ENCODE measurements at regions not wholly inside any gene's neighbourhood (a gene's known extent, or its start where the extent isn't known, plus 50 kb on each side); places are given as distances from the start of the nearest gene placed in this dataset.
"Not testable (repeated sequence)": the region's sequence is repeated elsewhere in the genome, so short reads cannot be mapped to it uniquely, and the experiment has no call there.

- DNase-seq (ENCODE audit: low read depth): no peak
Measured at GRCh38 chr10:3877211-3878000, 92.4 kb upstream of the KLF6 start.

- no peak for DNase-seq (ENCODE audit: low read depth)
Measured at GRCh38 chr10:3876350-3876962, 91.4 kb upstream of the KLF6 start.

- no peak for DNase-seq (ENCODE audit: low read depth)
Measured at GRCh38 chr10:3875842-3876235, 90.8 kb upstream of the KLF6 start.

DNA sequence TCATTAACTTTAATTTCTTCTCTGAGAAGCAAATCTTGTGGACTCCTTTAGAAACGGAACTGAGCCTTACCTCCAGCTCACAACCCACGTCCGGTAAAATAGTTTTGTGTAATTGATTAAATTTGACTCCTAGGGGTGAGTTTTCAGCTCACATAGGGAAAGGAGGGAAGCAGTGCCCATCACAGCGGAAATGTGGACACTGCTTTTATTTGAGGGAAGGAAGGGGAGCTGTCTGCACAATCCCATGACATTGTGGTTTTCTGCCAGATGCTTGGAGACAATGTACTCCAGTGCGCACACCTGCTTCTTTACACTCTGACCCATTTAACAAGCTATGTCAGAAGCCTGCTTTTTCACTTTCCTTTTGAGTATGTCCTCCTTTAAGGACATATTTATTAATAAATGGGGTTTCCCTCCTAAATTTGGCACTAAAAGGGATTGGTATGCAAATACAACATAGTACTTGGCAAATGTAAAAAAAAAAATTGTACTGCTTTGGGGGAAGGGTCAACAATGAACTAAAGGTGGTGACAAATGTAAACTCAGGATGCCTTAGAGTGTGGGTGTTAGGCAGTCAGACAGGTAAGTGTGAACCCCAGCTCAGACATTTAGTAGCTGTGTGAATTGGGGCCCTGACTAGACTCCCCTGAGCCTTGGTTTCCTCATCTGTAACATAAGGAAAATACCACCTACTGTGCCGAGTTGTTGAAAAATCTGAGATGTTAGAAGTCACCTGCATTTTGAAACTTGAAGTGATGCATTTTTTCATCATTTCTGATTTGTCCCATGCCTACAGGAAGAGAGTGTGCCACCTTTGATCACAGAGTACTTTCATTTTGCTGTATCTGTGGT lies 90.2 kb upstream of the KLF6 start:
- DNase-seq (ENCODE audit: low read depth): no peak

- DNase-seq (ENCODE audit: low read depth): not testable (repeated sequence)
Measured at GRCh38 chr10:3874610-3874989, 89.6 kb upstream of the KLF6 start.

- DNase-seq (ENCODE audit: low read depth): no peak
Measured at GRCh38 chr10:3873728-3874461, 88.9 kb upstream of the KLF6 start.

DNA sequence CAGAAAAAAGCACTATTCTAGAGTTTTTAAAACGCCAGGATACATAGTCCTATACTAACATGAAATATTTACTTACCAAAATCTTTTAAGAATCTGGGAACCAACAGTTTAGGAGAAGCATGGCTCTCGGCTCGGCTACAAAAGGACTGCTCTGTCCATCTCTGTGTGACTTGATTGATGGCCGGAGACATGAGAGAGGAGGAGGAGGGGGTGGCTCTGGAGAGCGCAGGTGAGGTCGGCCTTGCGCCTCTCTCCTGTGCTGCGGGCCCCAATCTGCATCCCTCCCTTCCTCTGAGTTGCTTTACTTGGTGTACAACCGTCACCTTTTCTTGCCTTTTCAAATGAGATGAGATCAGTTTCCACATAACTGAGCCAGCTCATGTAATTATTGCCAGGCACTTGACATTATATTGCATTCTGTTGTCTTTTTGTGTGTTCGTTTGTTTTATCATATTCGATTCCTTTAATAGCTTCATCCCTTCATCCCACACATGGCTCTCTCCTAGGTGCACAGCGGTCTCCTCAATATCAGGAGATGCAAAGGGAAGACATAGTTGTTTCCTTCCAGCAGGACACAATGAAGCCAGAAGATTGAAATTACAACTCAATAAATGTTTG lies 87.8 kb upstream of the KLF6 start:
- DNase-seq (ENCODE audit: low read depth): no peak

DNA sequence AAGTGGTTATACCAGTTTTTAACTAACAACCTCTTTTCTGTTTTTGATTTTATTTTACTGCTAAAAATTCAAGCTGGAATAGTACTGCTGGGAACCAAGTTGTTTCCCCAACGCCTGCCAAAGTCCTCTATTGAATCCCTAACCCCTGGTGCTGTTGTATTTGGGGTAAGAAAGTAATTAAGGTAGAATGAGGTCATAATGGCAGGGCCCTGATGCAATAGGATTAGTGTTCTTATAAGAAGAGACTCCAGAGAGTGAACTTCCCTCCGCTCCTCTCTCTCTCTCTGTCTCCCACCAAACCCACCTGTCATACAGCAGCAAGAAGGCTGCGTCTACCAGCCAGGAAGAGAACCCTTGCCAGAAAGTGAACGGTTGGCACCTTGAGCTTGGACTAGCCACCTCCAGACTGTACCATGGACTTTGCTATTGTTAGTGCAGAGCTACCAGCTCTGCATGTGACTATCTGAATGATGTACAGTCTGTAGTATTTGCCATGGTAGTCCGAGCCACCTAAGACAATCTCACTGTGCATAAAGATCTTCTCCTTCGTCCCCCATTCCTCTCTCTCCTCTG lies 86.5 kb upstream of the KLF6 start:
- DNase-seq (ENCODE audit: low read depth): no peak

GRCh38 chr10:3869036-3869435 lies 84.0 kb upstream of the KLF6 start:
- DNase-seq (ENCODE audit: low read depth): no peak

DNA sequence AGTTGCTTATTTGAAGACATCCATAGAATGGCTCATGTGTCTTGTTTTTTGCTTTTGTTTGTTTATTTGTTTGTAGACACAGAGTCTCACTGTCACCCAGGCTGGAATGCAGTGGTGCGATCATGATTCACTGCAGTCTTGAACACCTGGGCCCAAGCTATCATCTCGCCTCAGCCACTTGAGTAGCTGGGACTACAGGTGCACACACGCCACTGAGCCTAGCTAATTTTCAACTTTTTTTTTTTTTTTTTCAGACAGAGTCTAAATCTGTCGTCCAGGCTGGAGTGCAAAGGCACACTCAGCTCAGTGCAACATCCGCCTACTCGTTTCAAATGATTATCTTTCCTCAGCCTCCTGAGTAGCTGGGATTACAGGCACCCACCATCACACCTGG lies 83.3 kb upstream of the KLF6 start:
- DNase-seq (ENCODE audit: low read depth): no peak

DNA sequence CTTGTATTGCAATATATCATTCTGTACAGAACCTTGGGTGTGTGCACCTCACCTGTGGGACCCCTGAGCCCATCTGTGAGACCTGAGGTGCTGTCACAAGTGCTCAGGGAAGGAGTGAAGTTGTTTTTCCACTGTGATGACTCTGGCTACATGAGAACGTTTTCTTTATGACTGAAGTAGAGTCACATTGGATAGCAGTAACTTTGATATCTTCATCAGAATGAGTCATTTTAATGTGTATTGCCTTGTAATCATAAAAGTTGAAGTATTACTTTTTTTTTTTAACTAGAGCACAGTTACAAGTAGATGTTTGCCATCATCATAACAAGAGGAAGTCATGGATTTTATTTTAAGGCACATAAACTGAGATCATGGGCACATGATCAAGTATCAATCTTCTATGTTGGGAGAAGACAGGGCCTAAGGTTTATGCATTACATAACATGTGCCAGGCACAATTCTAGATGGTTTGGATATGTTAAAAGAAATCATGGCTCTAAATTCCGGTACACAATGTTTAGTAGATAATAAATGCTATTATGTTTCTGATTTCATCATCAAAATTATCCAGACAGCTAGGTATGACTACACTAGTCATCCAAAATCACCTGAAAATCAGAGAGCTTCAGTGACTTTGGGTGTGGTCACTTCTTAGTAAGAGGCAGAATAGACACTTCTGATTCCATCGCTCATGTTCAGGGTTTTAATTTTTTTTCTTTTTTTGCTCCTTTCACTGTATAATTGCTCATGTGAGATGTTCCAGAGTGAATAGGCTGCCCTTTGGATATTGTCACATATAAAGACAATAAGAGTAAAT lies 82.7 kb upstream of the KLF6 start:
- no peak for DNase-seq (ENCODE audit: low read depth)

DNA sequence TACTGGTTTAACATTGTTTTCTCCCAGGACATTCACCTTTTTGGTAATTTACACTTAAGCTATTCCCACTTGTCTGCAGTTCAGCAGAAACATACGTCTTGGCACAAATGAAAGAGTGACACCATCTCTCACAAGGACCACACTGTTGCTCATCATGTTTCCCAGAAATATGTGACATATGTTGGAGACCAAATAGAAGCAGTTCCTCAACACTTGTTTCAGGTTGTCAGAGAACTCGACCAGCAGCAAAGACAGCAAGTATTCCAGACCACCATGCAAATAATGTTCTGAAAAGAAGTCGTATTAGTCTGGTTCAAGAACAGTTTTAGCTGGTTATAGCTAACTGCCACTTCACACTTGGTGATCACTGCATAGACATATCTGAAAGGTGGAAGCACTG lies 81.3 kb upstream of the KLF6 start:
- DNase-seq (ENCODE audit: low read depth): no peak

DNA sequence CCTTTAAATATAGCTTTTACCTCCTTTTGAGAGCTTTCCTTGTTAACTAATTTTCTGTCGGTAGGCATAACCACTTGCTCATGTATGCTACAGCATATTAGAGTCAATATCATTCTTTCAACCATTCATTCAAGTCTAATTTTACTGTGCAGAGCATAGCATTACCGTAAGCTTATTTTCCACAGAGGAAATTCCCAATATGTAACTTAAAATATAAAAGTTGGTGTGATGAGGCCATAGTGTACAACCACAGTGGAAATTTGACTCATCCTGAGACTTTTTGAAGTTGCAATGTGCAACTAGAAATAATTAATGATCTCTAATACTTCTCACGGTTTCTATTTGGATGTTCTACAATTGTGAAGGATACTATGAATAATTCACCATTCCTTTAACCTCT lies 80.6 kb upstream of the KLF6 start:
- no peak for DNase-seq (ENCODE audit: low read depth)

DNA sequence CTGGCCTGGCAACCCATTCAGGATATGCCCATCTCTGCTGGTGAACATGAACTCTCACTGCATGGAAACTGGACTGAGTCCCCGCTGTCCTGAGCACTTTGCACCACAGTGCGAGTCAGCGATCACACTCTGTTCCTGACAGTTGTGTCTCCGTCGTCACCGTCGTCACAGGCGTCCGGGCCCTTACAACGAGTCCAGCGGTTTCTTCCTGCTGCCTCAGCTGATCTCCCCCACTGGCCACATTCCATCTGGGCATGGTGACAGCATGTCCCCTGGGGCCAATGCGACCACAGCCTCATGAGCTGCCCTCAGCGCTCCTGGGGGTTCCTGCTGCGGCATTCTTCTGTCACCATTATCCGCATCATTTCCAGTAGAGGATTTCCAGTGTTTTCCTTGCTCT lies 76.8 kb upstream of the KLF6 start:
- no peak for DNase-seq (ENCODE audit: low read depth)

DNA sequence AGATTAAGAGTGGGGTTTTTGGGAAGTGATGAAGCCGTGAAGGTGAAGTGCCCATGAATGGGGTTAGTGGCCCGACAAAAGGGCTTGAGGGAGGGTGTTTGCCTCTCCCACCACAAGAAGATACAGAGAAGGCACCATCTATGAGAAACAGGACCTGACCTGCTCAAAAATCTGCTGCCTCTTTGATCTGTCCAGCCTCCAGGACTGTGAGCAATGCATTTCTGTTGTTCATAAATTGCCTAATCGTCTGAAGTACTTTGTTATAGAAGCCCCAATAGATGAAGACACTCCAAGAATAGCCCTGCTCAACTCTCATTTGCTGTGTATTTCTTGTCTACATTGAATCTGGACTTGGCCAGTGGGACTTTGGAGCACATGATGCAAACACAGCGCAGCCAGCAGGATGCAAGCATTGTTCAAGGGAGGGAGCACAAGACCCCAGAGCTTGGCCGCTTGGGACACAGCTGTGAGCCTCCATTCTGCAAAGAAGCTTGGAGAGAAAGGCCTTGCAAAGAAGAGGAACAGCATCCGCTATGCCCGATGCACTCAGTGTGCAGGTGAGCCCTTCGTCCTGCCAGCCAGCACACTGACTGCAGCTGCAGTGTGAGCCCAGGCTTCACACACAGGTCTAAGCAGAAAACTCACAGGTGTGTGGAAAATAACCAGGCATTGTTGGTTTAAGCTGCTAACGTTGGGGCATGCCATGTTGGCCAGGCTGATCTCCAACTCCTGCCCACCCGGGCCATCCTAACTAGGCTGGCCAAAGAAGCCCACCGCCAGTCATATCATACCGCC lies 73.2 kb upstream of the KLF6 start:
- DNase-seq (ENCODE audit: low read depth): no peak

DNA sequence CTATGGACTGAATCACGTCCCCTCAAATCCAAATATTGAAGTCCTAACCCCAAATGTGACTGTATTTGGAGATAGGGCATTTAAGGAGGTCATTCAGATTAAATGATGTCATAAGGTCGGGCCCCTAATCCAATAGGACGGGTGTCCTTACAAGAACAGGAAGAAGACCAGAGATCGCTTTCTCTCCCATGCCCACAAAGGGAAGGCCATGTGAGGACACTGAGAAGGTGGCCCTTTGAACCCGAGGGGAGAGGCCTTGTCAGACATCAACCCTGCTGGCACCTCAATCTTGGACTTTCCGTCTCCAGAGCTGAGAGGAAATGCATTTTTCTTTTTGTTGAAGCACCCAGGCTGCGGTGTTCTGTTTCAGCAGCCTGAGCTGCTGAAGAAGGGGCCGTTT lies 72.3 kb upstream of the KLF6 start:
- DNase-seq (ENCODE audit: low read depth): no peak

- DNase-seq (ENCODE audit: low read depth): no peak
Measured at GRCh38 chr10:3856593-3856992, 71.6 kb upstream of the KLF6 start.

DNA sequence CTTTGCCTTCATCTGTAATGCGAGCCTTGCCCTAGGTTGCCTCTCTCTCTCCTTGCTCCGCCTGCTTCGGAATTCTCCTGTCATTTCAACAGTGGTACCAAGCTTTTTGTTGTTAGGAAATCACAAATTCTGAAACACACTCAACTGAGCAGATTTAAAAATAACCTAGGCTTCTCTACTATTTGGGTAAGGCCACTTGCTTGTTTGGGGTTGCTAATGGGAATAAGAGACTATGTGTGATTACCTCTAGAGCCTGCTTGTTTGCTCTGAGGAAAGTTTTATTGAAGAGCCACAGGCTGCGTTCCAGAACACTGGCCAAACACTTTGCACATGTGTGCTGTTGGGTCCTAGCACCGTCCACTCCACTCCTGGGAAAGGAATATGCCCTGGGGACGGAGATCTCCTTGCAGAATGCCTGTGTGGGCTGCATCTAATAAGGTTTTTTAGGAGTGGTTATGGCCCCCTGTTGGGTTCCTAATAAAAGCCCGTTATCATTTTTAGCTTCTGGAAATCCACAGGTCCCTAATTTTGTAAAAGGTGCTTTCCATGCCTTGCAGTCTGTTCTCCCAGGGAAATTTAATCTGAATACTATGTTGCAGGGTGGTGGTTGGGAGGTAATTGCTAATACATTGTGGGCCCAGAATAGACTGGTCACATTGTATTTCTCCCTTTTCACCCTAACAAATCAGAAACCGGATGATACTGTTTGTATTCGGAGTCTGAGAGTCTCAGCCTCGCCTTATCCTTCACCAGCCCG lies 68.7 kb upstream of the KLF6 start:
- DNase-seq (ENCODE audit: low read depth): peak; percentile 39

GRCh38 chr10:3853016-3853415 lies 68.0 kb upstream of the KLF6 start:
- DNase-seq (ENCODE audit: low read depth): no peak

Data from GM04504 (cell line).